ENCODE measurements at regions not wholly inside any gene's neighbourhood (a gene's known extent, or its start where the extent isn't known, plus 50 kb on each side); places are given as distances from the start of the nearest gene placed in this dataset.

- no peak for DNase-seq (ENCODE audit: low spot score)
Measured at GRCh38 chr10:78481842-78482241, 448.2 kb downstream of the RPS24 start.

GRCh38 chr10:78483641-78484040 is 450.0 kb downstream of the RPS24 start:
- DNase-seq (ENCODE audit: low spot score): no peak

GRCh38 chr10:78489034-78489433 is 455.4 kb downstream of the RPS24 start:
- no peak for DNase-seq (ENCODE audit: low spot score)

- DNase-seq (ENCODE audit: low spot score): no peak
Measured at GRCh38 chr10:78491812-78492211, 458.1 kb downstream of the RPS24 start.

GRCh38 chr10:78492424-78492823 is 458.8 kb downstream of the RPS24 start:
- DNase-seq (ENCODE audit: low spot score): no peak

- DNase-seq (ENCODE audit: low spot score): no peak
Measured at GRCh38 chr10:78494179-78494578, 460.5 kb downstream of the RPS24 start.

- no peak for DNase-seq (ENCODE audit: low spot score)
Measured at GRCh38 chr10:78502210-78502936, 468.7 kb downstream of the RPS24 start.

GRCh38 chr10:78504181-78504580 is 470.5 kb downstream of the RPS24 start:
- no peak for DNase-seq (ENCODE audit: low spot score)

- DNase-seq (ENCODE audit: low spot score): no peak
Measured at GRCh38 chr10:78505657-78506056, 472.0 kb downstream of the RPS24 start.

GRCh38 chr10:78506614-78507013 is 473.0 kb downstream of the RPS24 start:
- no peak for DNase-seq (ENCODE audit: low spot score)

- no peak for DNase-seq (ENCODE audit: low spot score)
Measured at GRCh38 chr10:78507510-78508160, 474.0 kb downstream of the RPS24 start.

GRCh38 chr10:78508955-78509748 is 475.5 kb downstream of the RPS24 start:
- no peak for DNase-seq (ENCODE audit: low spot score)

- DNase-seq (ENCODE audit: low spot score): no peak
Measured at GRCh38 chr10:78510566-78511323, 477.1 kb downstream of the RPS24 start.

- DNase-seq (ENCODE audit: low spot score): no peak
Measured at GRCh38 chr10:78511324-78512204, 477.9 kb downstream of the RPS24 start.

- DNase-seq (ENCODE audit: low spot score): no peak
Measured at GRCh38 chr10:78512205-78512550, 478.5 kb downstream of the RPS24 start.

- no peak for DNase-seq (ENCODE audit: low spot score)
Measured at GRCh38 chr10:78513330-78513729, 479.7 kb downstream of the RPS24 start.

- no peak for DNase-seq (ENCODE audit: low spot score)
Measured at GRCh38 chr10:78513986-78514385, 480.3 kb downstream of the RPS24 start.

- DNase-seq (ENCODE audit: low spot score): no peak
Measured at GRCh38 chr10:78514459-78514858, 480.8 kb downstream of the RPS24 start.

GRCh38 chr10:78515038-78515872 is 481.6 kb downstream of the RPS24 start:
- no peak for DNase-seq (ENCODE audit: low spot score)

- no peak for DNase-seq (ENCODE audit: low spot score)
Measured at GRCh38 chr10:78515873-78516153, 482.1 kb downstream of the RPS24 start.

- DNase-seq (ENCODE audit: low spot score): no peak
Measured at GRCh38 chr10:78516236-78516635, 482.6 kb downstream of the RPS24 start.

All from hematopoietic multipotent progenitor cell treated with erythropoietin and hydrocortisone succinate and interleukin-3 and kit ligand, for 17 days (in vitro differentiated cells).